ENCODE measurements at regions not wholly inside any gene's neighbourhood (a gene's known extent, or its start where the extent isn't known, plus 50 kb on each side); places are given as distances from the start of the nearest gene placed in this dataset.
"Not testable (repeated sequence)": the region's sequence is repeated elsewhere in the genome, so short reads cannot be mapped to it uniquely, and the experiment has no call there.

GRCh38 chr3:162731961-162732360 is 1235.4 kb downstream of the OTOL1 start:
- POLR2A ChIA-PET; ATAC-seq; RAD21 ChIA-PET (ENCODE audit: low non-redundant PET in 1 of 2, low total read pairs in 2 of 2, uncharacterized antibody in 2 of 2, unreplicated experiment in 2 of 2); H3K4me1 ChIP-seq (ENCODE audit: control insufficient read depth in 1 of 2, insufficient read depth in 2 of 2, low read length in 2 of 2); CTCF ChIA-PET; H3K36me3 ChIP-seq (ENCODE audit: control insufficient read depth in 1 of 2, insufficient read depth in 2 of 2, low read length in 2 of 2); H3K9me3 ChIP-seq (ENCODE audit: control insufficient read depth in 1 of 2, insufficient read depth in 1 of 2, low read depth in 1 of 2, low read length in 2 of 2); H3K4me3 ChIP-seq (replicated peaks in 1 of 2; ENCODE audit: low read depth in 1 of 2, low read length in 2 of 2); H4K20me1 ChIP-seq (ENCODE audit: insufficient read depth); H3K27me3 ChIP-seq (ENCODE audit: insufficient read depth, low read length); H2AFZ ChIP-seq (ENCODE audit: low read depth, low read length, poor library complexity, severe bottlenecking); H3K9ac ChIP-seq (ENCODE audit: low read length); H3K9me2 ChIP-seq (ENCODE audit: insufficient read depth); BruUV-seq (replicated peaks); H3K79me2 ChIP-seq (ENCODE audit: insufficient read depth, low read length); H3K4me2 ChIP-seq (ENCODE audit: low read length); H3K27ac ChIP-seq (ENCODE audit: low read depth, low read length); DNase-seq (ENCODE audit: low read depth, low spot score); intact Hi-C loops (cut with micrococcal nuclease): not testable (repeated sequence)

- DNase-seq (ENCODE audit: low read depth, low spot score) = no peak
- no peaks in the 10 kb centered on the region for H3K79me2 ChIP-seq (ENCODE audit: insufficient read depth, low read length)
- no peaks in the 10 kb centered on the region for H4K20me1 ChIP-seq (ENCODE audit: insufficient read depth)
- no peaks in the 10 kb centered on the region for H3K9me3 ChIP-seq (ENCODE audit: control insufficient read depth in 1 of 2, insufficient read depth in 1 of 2, low read depth in 1 of 2, low read length in 2 of 2)
- H3K9me2 ChIP-seq (ENCODE audit: insufficient read depth) = no peaks in the 10 kb centered on the region
- H3K4me3 ChIP-seq (replicated peaks in 1 of 2; ENCODE audit: low read depth in 1 of 2, low read length in 2 of 2) = no peak overlapping the region
- ChIA-PET POLR2A (no interaction called here), CTCF (no interaction called here), RAD21 (ENCODE audit: low non-redundant PET in 1 of 2, low total read pairs in 2 of 2, uncharacterized antibody in 2 of 2, unreplicated experiment in 2 of 2) (no interaction called here)
- no peak for ATAC-seq
- H3K9ac ChIP-seq (ENCODE audit: low read length) = no peak overlapping the region
- intact Hi-C loops (cut with micrococcal nuclease) = no loop called here
- TF ChIP-seq YY1 (IDR thresholded peaks at IDR 0.05; ENCODE audit: extremely low read depth, insufficient replicate concordance, low read depth, low read length) = no peak
- TF ChIP-seq EGR1 (IDR thresholded peaks at IDR 0.05; ENCODE audit: low read depth) = no peak
- no peak overlapping the region for H3K27ac ChIP-seq (ENCODE audit: low read depth, low read length)
- no peaks in the 10 kb centered on the region for H3K4me1 ChIP-seq (ENCODE audit: control insufficient read depth in 1 of 2, insufficient read depth in 2 of 2, low read length in 2 of 2)
- H3K27me3 ChIP-seq (ENCODE audit: insufficient read depth, low read length) = no peaks in the 10 kb centered on the region
- BruUV-seq (replicated peaks) = no TSS peak
- H2AFZ ChIP-seq (ENCODE audit: low read depth, low read length, poor library complexity, severe bottlenecking) = no peak overlapping the region
- no peaks in the 10 kb centered on the region for H3K36me3 ChIP-seq (ENCODE audit: control insufficient read depth in 1 of 2, insufficient read depth in 2 of 2, low read length in 2 of 2)
- no peak overlapping the region for H3K4me2 ChIP-seq (ENCODE audit: low read length)
Observed at GRCh38 chr3:162738784-162739183, 1242.2 kb downstream of the OTOL1 start.

- Histone ChIP-seq H3K9me2 (ENCODE audit: insufficient read depth) (no peaks in the 10 kb centered on the region), H3K4me3 (replicated peaks in 1 of 2; ENCODE audit: low read depth in 1 of 2, low read length in 2 of 2) (no peak overlapping the region), H2AFZ (ENCODE audit: low read depth, low read length, poor library complexity, severe bottlenecking) (no peak overlapping the region), H3K9ac (ENCODE audit: low read length) (no peak overlapping the region), H3K36me3 (ENCODE audit: control insufficient read depth in 1 of 2, insufficient read depth in 2 of 2, low read length in 2 of 2) (no peaks in the 10 kb centered on the region), H3K27ac (ENCODE audit: low read depth, low read length) (no peak overlapping the region), H3K4me2 (ENCODE audit: low read length) (no peak overlapping the region), H3K79me2 (ENCODE audit: insufficient read depth, low read length) (no peaks in the 10 kb centered on the region), H3K4me1 (ENCODE audit: control insufficient read depth in 1 of 2, insufficient read depth in 2 of 2, low read length in 2 of 2) (no peaks in the 10 kb centered on the region), H3K27me3 (ENCODE audit: insufficient read depth, low read length) (no peaks in the 10 kb centered on the region), H4K20me1 (ENCODE audit: insufficient read depth) (no peaks in the 10 kb centered on the region), H3K9me3 (ENCODE audit: control insufficient read depth in 1 of 2, insufficient read depth in 1 of 2, low read depth in 1 of 2, low read length in 2 of 2) (no peaks in the 10 kb centered on the region)
- no peak for TF ChIP-seq RAD21 (IDR thresholded peaks at IDR 0.05; ENCODE audit: low read depth)
- no peak for TF ChIP-seq POLR2AphosphoS5 (IDR thresholded peaks at IDR 0.05; ENCODE audit: low read depth, low read length)
- TF ChIP-seq YY1 (IDR thresholded peaks at IDR 0.05; ENCODE audit: extremely low read depth, insufficient replicate concordance, low read depth, low read length) = no peak
- no peak for TF ChIP-seq TCF7L2 (IDR thresholded peaks at IDR 0.05; ENCODE audit: borderline replicate concordance, extremely low read depth, insufficient read depth, insufficient read length)
- POLR2A ChIA-PET = no interaction called here
- ATAC-seq = no peak
- RAD21 ChIA-PET (ENCODE audit: low non-redundant PET in 1 of 2, low total read pairs in 2 of 2, uncharacterized antibody in 2 of 2, unreplicated experiment in 2 of 2) = no interaction called here
- no peak for DNase-seq (ENCODE audit: low read depth, low spot score)
- CTCF ChIA-PET = no interaction called here
- BruUV-seq (replicated peaks) = no TSS peak
- intact Hi-C loops (cut with micrococcal nuclease) = no loop called here
Observed at GRCh38 chr3:162740941-162741596, 1244.5 kb downstream of the OTOL1 start.

Measured in HCT116 (cell line).